Thyroid gland (tissue), 4 donors: ENCODE measurements at regions not wholly inside any gene's neighbourhood (a gene's known extent, or its start where the extent isn't known, plus 50 kb on each side); places are given as distances from the start of the nearest gene placed in this dataset.

ENCODE experiments used
- DNase-seq, 2 donors: peaks; one replicate each; pipeline ENCODE4 v3.0.0-alpha.2; 2019
- H3K27ac ChIP-seq, 3 donors: fragments of 200-600 bp; sonication (generic); 1 replicate in 2 of 3; 2 replicates in 1 of 3; pipeline ENCODE4 v1.5.1; 2016 to 2019; ENCODE audit warnings: mild to moderate bottlenecking in 1 of 3, moderate library complexity in 1 of 3
- H3K27me3 ChIP-seq: fragments of 200-600 bp; sonication (generic); one replicate; pipeline ENCODE4 v1.5.1; 2019
- H3K36me3 ChIP-seq, 2 donors: fragments of 200-600 bp; sonication (generic); one replicate each; pipeline ENCODE4 v1.5.1; 2016 to 2019
- H3K4me1 ChIP-seq, 2 donors: fragments of 200-600 bp; sonication (generic); one replicate each; pipeline ENCODE4 v1.5.1; 2017 to 2019
- H3K4me3 ChIP-seq, 3 donors: fragments of 200-600 bp; sonication (generic); replicated peaks in 1 of 3; 1 replicate in 2 of 3; 2 replicates in 1 of 3; pipeline ENCODE4 v1.5.1; 2016; ENCODE audit warnings: mild to moderate bottlenecking in 1 of 3
- H3K9me3 ChIP-seq: fragments of 200-600 bp; sonication (generic); one replicate; pipeline ENCODE4 v1.5.1; 2017
- CTCF ChIP-seq, 6 experiments: fragments of 200-600 bp in 3 of 6; fragments of 450-650 bp in 3 of 6; sonication (generic) in 3 of 6; IDR thresholded peaks; one replicate each; pipeline ENCODE4 v1.5.1; 2016 to 2019; ENCODE audit warnings: antibody characterized with exemption in 6 of 6, mild to moderate bottlenecking in 2 of 6, inconsistent platforms in 1 of 6, moderate library complexity in 1 of 6
- POLR2A ChIP-seq, 2 donors: fragments of 450-650 bp; IDR thresholded peaks; one replicate each; pipeline ENCODE4 v1.6.1; 2017; ENCODE audit warnings: antibody characterized with exemption in 2 of 2, mild to moderate bottlenecking in 2 of 2, moderate library complexity in 1 of 2
- WGBS, 2 donors: methylation state at CpG; one replicate each; pipeline ENCODE4 v1.1.5; 2017; 5-methylcytosine and 5-hydroxymethylcytosine counted together
- intact Hi-C: fragments of 100-400 bp; cut with DNase I; formaldehyde crosslinking; loops from one replicate; pipeline ENCODE4 v1.15.1; 2023

GRCh38 chr13:47396915-47397314 lies 500.1 kb upstream of the HTR2A start:
- Histone ChIP-seq H3K4me3 (no peak overlapping the region), H3K4me1 (no peaks in the 10 kb centered on the region), H3K27me3 (no peaks in the 10 kb centered on the region), H3K36me3 (no peaks in the 10 kb centered on the region), H3K9me3 (no peaks in the 10 kb centered on the region), H3K27ac (no peak overlapping the region)
- TF ChIP-seq POLR2A (IDR thresholded peaks at IDR 0.05) (no peak), CTCF (IDR thresholded peaks at IDR 0.05) (no peak)
- intact Hi-C loops = no loop called here
- DNase-seq = no peak
- 66 to 67% methylated on average over 5 of the region's 5 CpGs for WGBS, 2 donors

- Histone ChIP-seq H3K4me1 (no peaks in the 10 kb centered on the region), H3K36me3 (no peaks in the 10 kb centered on the region), H3K27ac (no peak overlapping the region), H3K4me3 (no peak overlapping the region), H3K27me3 (no peaks in the 10 kb centered on the region), H3K9me3 (no peaks in the 10 kb centered on the region)
- 77 to 82% methylated on average over 1 of the region's 1 CpG for WGBS, 2 donors
- intact Hi-C loops = no loop called here
- no peak for TF ChIP-seq CTCF (IDR thresholded peaks at IDR 0.05)
- no peak for TF ChIP-seq POLR2A (IDR thresholded peaks at IDR 0.05)
- no peak for DNase-seq
These were observed 477.9 kb upstream of the HTR2A start for GRCh38 chr13:47374741-47375140.

- Histone ChIP-seq H3K27me3 (no peaks in the 10 kb centered on the region), H3K27ac (no peak overlapping the region), H3K4me3 (no peak overlapping the region), H3K9me3 (no peaks in the 10 kb centered on the region), H3K4me1 (no peaks in the 10 kb centered on the region), H3K36me3 (no peaks in the 10 kb centered on the region)
- intact Hi-C loops = no loop called here
- TF ChIP-seq CTCF (IDR thresholded peaks at IDR 0.05) (no peak), POLR2A (IDR thresholded peaks at IDR 0.05) (no peak)
- DNase-seq = no peak
- 9 to 11% methylated on average over 1 of the region's 1 CpG for WGBS, 2 donors
These were observed 475.9 kb upstream of the HTR2A start for GRCh38 chr13:47372751-47373150.

GRCh38 chr13:47351798-47352197 lies 454.9 kb upstream of the HTR2A start:
- H3K4me1 ChIP-seq = no peaks in the 10 kb centered on the region
- WGBS, 2 donors = 87 to 89% methylated on average over 3 of the region's 3 CpGs
- TF ChIP-seq CTCF (IDR thresholded peaks at IDR 0.05) (no peak), POLR2A (IDR thresholded peaks at IDR 0.05) (no peak)

GRCh38 chr13:47350334-47351124 lies 453.7 kb upstream of the HTR2A start:
- no peaks in the 10 kb centered on the region for H3K27me3 ChIP-seq
- no peak for DNase-seq
- 79 to 87% methylated on average over 2 of the region's 2 CpGs for WGBS, 2 donors
- H3K4me1 ChIP-seq = no peaks in the 10 kb centered on the region
- no peaks in the 10 kb centered on the region for H3K36me3 ChIP-seq
- TF ChIP-seq POLR2A (IDR thresholded peaks at IDR 0.05) = no peak
- TF ChIP-seq CTCF (IDR thresholded peaks at IDR 0.05) = no peak
- no peak overlapping the region for H3K27ac ChIP-seq
- intact Hi-C loops = no loop called here
- H3K9me3 ChIP-seq = no peaks in the 10 kb centered on the region
- H3K4me3 ChIP-seq = no peak overlapping the region

More at GRCh38 chr13:47351798-47352197, 454.9 kb upstream of the HTR2A start:
- no peak for DNase-seq
- no peak overlapping the region for H3K27ac ChIP-seq
- no peaks in the 10 kb centered on the region for H3K27me3 ChIP-seq
- no peaks in the 10 kb centered on the region for H3K9me3 ChIP-seq
- intact Hi-C loops = no loop called here
- H3K36me3 ChIP-seq = no peaks in the 10 kb centered on the region
- H3K4me3 ChIP-seq = no peak overlapping the region
